Bronchial epithelial cell (primary cell): ENCODE measurements at regions not wholly inside any gene's neighbourhood (a gene's known extent, or its start where the extent isn't known, plus 50 kb on each side); places are given as distances from the start of the nearest gene placed in this dataset.
A peak's percentile ranks its signal among the peaks of the same experiment; 100 is the strongest.

Source experiments
- DNase-seq: peaks from one replicate; pipeline ENCODE4 v3.0.0-alpha.2; 2010; ENCODE audit warnings: low read depth
- FAIRE-seq: peaks from 2 replicates; lab custom pipeline; 2011; peaks lifted over from hg19 to GRCh38; lab: Jason Lieb, UNC
- H3K27me3 ChIP-seq: 2 replicates; pipeline ENCODE4 v1.5.1; 2011; ENCODE audit warnings: low read length; ENCODE audit not compliant: control insufficient read depth, insufficient read depth
- H3K36me3 ChIP-seq: 2 replicates; pipeline ENCODE4 v1.5.1; 2011; ENCODE audit warnings: low read length; ENCODE audit not compliant: control insufficient read depth, insufficient read depth
- H3K4me3 ChIP-seq: 2 replicates; pipeline ENCODE4 v1.5.1; 2011; ENCODE audit warnings: mild to moderate bottlenecking, low read depth, low read length, control low read depth
- CTCF ChIP-seq: IDR thresholded peaks from 2 replicates; pipeline ENCODE4 v1.5.1; 2011; ENCODE audit warnings: mild to moderate bottlenecking, moderate library complexity, low read length, control low read depth, inconsistent platforms; ENCODE audit not compliant: insufficient read depth, severe bottlenecking

GRCh38 chr6:145137425-145137824, 597.9 kb downstream of the EPM2A start:
- TF ChIP-seq CTCF, result peak; percentile 14
- FAIRE-seq (no peak), DNase-seq (peak; percentile 51)
- H3K27me3 ChIP-seq, result no peaks in the 10 kb centered on the region
- H3K36me3 ChIP-seq, result no peaks in the 10 kb centered on the region
- no peak overlapping the region for H3K4me3 ChIP-seq

DNA sequence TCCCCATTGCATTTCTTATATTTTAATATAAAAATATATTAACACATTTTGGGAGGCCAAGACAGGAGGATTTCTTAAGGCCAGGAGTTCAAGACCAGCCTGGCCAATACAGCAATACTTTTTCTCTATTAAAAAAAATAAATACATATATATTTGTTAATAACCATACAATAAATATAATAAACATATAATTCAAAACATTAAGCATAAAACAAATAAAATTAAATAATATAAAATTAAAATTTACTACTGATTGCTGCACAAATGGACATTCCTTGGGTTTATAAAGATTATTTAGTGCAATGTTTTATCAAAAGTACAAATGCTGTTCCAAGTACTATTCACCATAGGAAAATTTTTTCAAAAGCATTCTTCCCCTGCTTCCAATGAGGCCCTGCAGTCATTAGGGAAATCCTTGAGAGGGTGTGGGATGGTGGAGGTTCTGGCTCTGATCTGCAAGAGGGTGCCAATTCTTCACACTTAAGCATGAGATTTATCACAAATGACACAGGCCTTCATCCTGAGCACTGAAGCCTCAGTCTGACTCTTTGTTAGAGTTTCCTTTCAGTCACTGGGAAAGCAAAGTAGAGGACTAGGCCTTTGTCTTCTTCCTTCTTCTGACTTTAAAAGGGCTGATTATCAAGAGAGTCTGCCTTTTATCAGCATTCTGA, 596.7 kb downstream of the EPM2A start:
- H3K4me3 ChIP-seq, result no peak overlapping the region
- no peak for TF ChIP-seq CTCF
- FAIRE-seq, result no peak
- no peaks in the 10 kb centered on the region for H3K36me3 ChIP-seq
- H3K27me3 ChIP-seq, result no peaks in the 10 kb centered on the region
- DNase-seq, result no peak

GRCh38 chr6:145139140-145139850, 596.0 kb downstream of the EPM2A start:
- TF ChIP-seq CTCF, result no peak
- DNase-seq (no peak), FAIRE-seq (no peak)
- Histone ChIP-seq H3K4me3 (no peak overlapping the region), H3K36me3 (no peaks in the 10 kb centered on the region), H3K27me3 (no peaks in the 10 kb centered on the region)

- no peaks in the 10 kb centered on the region for H3K36me3 ChIP-seq
- FAIRE-seq, result no peak
- no peak for TF ChIP-seq CTCF
These were observed 595.4 kb downstream of the EPM2A start for GRCh38 chr6:145139895-145140294.

DNA sequence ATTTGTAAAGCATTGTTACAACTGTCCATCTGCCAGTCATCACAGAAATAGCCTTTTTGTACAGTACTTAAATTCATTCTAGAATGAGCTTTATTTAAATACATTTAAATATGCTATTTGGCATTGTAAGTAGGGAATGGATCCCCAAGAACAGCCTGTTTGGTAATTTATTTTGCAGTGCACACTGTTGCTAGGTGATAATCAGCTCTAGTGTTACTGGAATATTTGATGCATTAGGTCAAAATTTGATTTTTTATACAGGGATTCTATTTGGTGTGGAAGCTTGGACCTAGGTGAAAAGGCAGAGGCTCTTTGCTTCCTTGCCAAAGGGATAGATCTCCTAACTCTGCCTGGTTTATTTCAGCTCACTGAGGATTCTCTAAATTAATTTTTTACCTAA, 593.7 kb downstream of the EPM2A start:
- FAIRE-seq (no peak), DNase-seq (no peak)
- H3K36me3 ChIP-seq, result no peaks in the 10 kb centered on the region
- no peak for TF ChIP-seq CTCF
- H3K27me3 ChIP-seq, result no peaks in the 10 kb centered on the region
- H3K4me3 ChIP-seq, result no peak overlapping the region

More at GRCh38 chr6:145139895-145140294, 595.4 kb downstream of the EPM2A start:
- Histone ChIP-seq H3K27me3 (no peaks in the 10 kb centered on the region), H3K4me3 (no peak overlapping the region)
- no peak for DNase-seq

GRCh38 chr6:145142958-145143357, 592.4 kb downstream of the EPM2A start:
- Histone ChIP-seq H3K27me3 (no peaks in the 10 kb centered on the region), H3K36me3 (no peaks in the 10 kb centered on the region), H3K4me3 (no peak overlapping the region)
- no peak for TF ChIP-seq CTCF
- no peak for DNase-seq
- FAIRE-seq, result no peak
